K562 (cell line): ENCODE measurements at regions not wholly inside any gene's neighbourhood (a gene's known extent, or its start where the extent isn't known, plus 50 kb on each side); places are given as distances from the start of the nearest gene placed in this dataset.

Experiments used
- ATAC-seq: fragments of 200-7000 bp; cut with Tn5 transposase; 3 replicates; pipeline ENCODE4 v1.9.1; 2020; ENCODE audit warnings: moderate library complexity
- BruUV-seq: library from RNA; stranded (reverse); fragments of 400-500 nt; replicated peaks from 2 replicates; lab custom pipeline; 2021; lab: Mats Ljungman, UMichigan
- CTCF ChIA-PET: fragments of 300-600 bp; formaldehyde crosslinking; extraction: SDS; loops from one replicate; lab custom pipeline; 2021; ENCODE audit warnings: low intra/inter-chr PET ratio; lab: Yijun Ruan, JAX
- POLR2A ChIA-PET: fragments of 300-600, 350-650 bp; sonication (Branson Sonifier 250); formaldehyde crosslinking; extraction: SDS; loops from one replicate; lab custom pipeline; 2021; ENCODE audit warnings: antibody characterized with exemption, inconsistent platforms; lab: Yijun Ruan, JAX
- DNase-seq, 4 experiments: peaks; one replicate each; pipeline versions ENCODE4 v3.0.0 to v3.0.0-alpha.2; 2011 to 2018; ENCODE audit warnings: low spot score in 3 of 4, mixed read lengths in 3 of 4; ENCODE audit errors: extremely low read depth in 1 of 4
- FAIRE-seq: peaks from 2 replicates; lab custom pipeline; 2011; peaks lifted over from hg19 to GRCh38; lab: Jason Lieb, UNC
- H2AFZ ChIP-seq: 2 replicates; pipeline ENCODE4 v1.6.0; 2011; ENCODE audit warnings: low read depth, low read length, control low read depth, inconsistent platforms
- H3K27ac ChIP-seq: fragments of 200-600 bp; 3 replicates; pipeline ENCODE4 v1.8.0; 2011; ENCODE audit warnings: low read depth, mild to moderate bottlenecking, control low read depth, inconsistent platforms, low read length, moderate library complexity, mixed read lengths; ENCODE audit errors: extremely low read depth
- H3K27me3 ChIP-seq, 2 experiments: fragments of 300-600 bp in 1 of 2; 2 replicates in 1 of 2; 3 replicates in 1 of 2; pipeline versions ENCODE4 v1.6.0 to v1.8.0; 2011; ENCODE audit warnings: inconsistent platforms in 2 of 2, low read length in 2 of 2, mild to moderate bottlenecking in 1 of 2, mixed read lengths in 1 of 2, moderate library complexity in 1 of 2; ENCODE audit not compliant: control insufficient read depth in 2 of 2, insufficient read depth in 2 of 2
- H3K36me3 ChIP-seq: fragments of 300-600 bp; 3 replicates; pipeline ENCODE4 v1.8.0; 2011; ENCODE audit warnings: mild to moderate bottlenecking, low read length, inconsistent platforms; ENCODE audit not compliant: control insufficient read depth, insufficient read depth
- H3K4me1 ChIP-seq, 2 experiments: fragments of 200-600 bp in 1 of 2; replicated peaks in 1 of 2; 2 replicates in 1 of 2; 3 replicates in 1 of 2; pipeline versions ENCODE4 v1.5.1 to v1.8.0; 2011; ENCODE audit warnings: inconsistent platforms in 2 of 2, low read length in 2 of 2, mild to moderate bottlenecking in 1 of 2, mixed read lengths in 1 of 2, moderate library complexity in 1 of 2; ENCODE audit not compliant: control insufficient read depth in 2 of 2, insufficient read depth in 2 of 2
- H3K4me2 ChIP-seq: 2 replicates; pipeline ENCODE4 v1.6.1; 2011; ENCODE audit warnings: low read length, control low read depth, inconsistent platforms, mixed read lengths; ENCODE audit not compliant: insufficient read depth
- H3K4me3 ChIP-seq: fragments of 200-600 bp; sonication (generic), shearing (Covaris generic); 2 replicates; pipeline ENCODE4 v1.5.1; 2016; ENCODE audit warnings: control low read depth, inconsistent platforms
- H3K79me2 ChIP-seq: fragments of 200-600 bp; 3 replicates; pipeline ENCODE4 v1.8.0; 2011; ENCODE audit warnings: low read length, inconsistent platforms; ENCODE audit not compliant: control insufficient read depth, insufficient read depth
- H3K9ac ChIP-seq, 2 experiments: 2 replicates each; pipeline versions ENCODE4 v1.6.0 to v1.6.1; 2011; ENCODE audit warnings: low read depth in 2 of 2, low read length in 2 of 2, control low read depth in 1 of 2, inconsistent platforms in 1 of 2, mild to moderate bottlenecking in 1 of 2, mixed read lengths in 1 of 2; ENCODE audit not compliant: insufficient read depth in 1 of 2
- H3K9me1 ChIP-seq: one replicate; pipeline ENCODE4 v1.6.0; 2011; ENCODE audit warnings: inconsistent platforms, mild to moderate bottlenecking, low read length, moderate library complexity; ENCODE audit not compliant: control insufficient read depth, insufficient read depth
- H3K9me3 ChIP-seq: replicated peaks from 2 replicates; pipeline ENCODE4 v1.5.1; 2011; ENCODE audit warnings: low read depth, low read length, inconsistent platforms; ENCODE audit not compliant: control insufficient read depth, insufficient read depth
- H4K20me1 ChIP-seq: replicated peaks from 2 replicates; pipeline ENCODE4 v1.6.1; 2011; ENCODE audit warnings: low read length, inconsistent platforms, mixed read lengths; ENCODE audit not compliant: control insufficient read depth, insufficient read depth
- ESRRB ChIP-seq: fragments of 250-450 bp; sonication (Bioruptor Pico); IDR thresholded peaks from 2 replicates; pipeline ENCODE4 v1.5.0; 2020; ENCODE audit warnings: mild to moderate bottlenecking, moderate library complexity, borderline replicate concordance
- GATA2 ChIP-seq: sonication (generic); formaldehyde crosslinking; IDR thresholded peaks from 2 replicates; pipeline ENCODE4 v1.4.0; 2020; ENCODE audit warnings: mild to moderate bottlenecking, missing genetic modification reagents
- HMG20A ChIP-seq: fragments of 450-650 bp; formaldehyde crosslinking; conservative IDR thresholded peaks from 2 replicates; pipeline ENCODE4 v1.4.0; 2020; ENCODE audit warnings: mild to moderate bottlenecking, mixed read lengths
- NCOA4 ChIP-seq: fragments of 450-650 bp; IDR thresholded peaks from 2 replicates; pipeline ENCODE4 v1.6.1; 2018; ENCODE audit warnings: mild to moderate bottlenecking; ENCODE audit not compliant: partially characterized antibody
- OTX1 ChIP-seq: fragments of 450-650 bp; formaldehyde crosslinking; IDR thresholded peaks from 2 replicates; pipeline ENCODE4 v1.4.0; 2022; ENCODE audit warnings: mild to moderate bottlenecking
- PYGO2 ChIP-seq: fragments of 450-650 bp; IDR thresholded peaks from 2 replicates; pipeline ENCODE4 v1.6.1; 2016; ENCODE audit warnings: mild to moderate bottlenecking, missing genetic modification characterization, moderate library complexity, missing compliant biosample characterization
- ZC3H4 ChIP-seq: sonication (generic); formaldehyde crosslinking; IDR thresholded peaks from 2 replicates; pipeline ENCODE4 v1.9.0; 2021; ENCODE audit warnings: missing genetic modification reagents, borderline replicate concordance
- ZKSCAN8 ChIP-seq: fragments of 200-800 bp; sonication (Bioruptor generic); IDR thresholded peaks from 2 replicates; pipeline ENCODE4 v1.6.1; 2016; ENCODE audit warnings: missing genetic modification characterization, missing compliant biosample characterization
- ZNF561 ChIP-seq: fragments of 450-650 bp; formaldehyde crosslinking; conservative IDR thresholded peaks from 2 replicates; pipeline ENCODE4 v1.4.0; 2020; ENCODE audit warnings: mild to moderate bottlenecking, moderate library complexity
- ZNF57 ChIP-seq: fragments of 450-650 bp; formaldehyde crosslinking; IDR thresholded peaks from 2 replicates; pipeline ENCODE4 v1.4.0; 2020; ENCODE audit warnings: mild to moderate bottlenecking, moderate library complexity
- WGBS: fragments of 100-300 bp; shearing (Covaris generic); methylation state at CpG from one replicate; pipeline ENCODE4 v1.1.6; 2016; ENCODE audit warnings: low coverage, mixed read lengths; ENCODE audit not compliant: insufficient coverage; ENCODE audit errors: missing lambda C conversion rate; 5-methylcytosine and 5-hydroxymethylcytosine counted together
- in situ Hi-C: fragments of 300-500 bp; cut with MboI; formaldehyde crosslinking; loops from 4 replicates; pipeline ENCODE4 v1.15.0; 2018; ENCODE audit warnings: inconsistent platforms, mixed read lengths
- intact Hi-C: fragments of 100-400 bp; cut with micrococcal nuclease; formaldehyde crosslinking; loops from 2 replicates; pipeline ENCODE4 v1.14.2; 2022
- TF ChIP-seq, protein P1 (sequence below): fragments of 250-450 bp; sonication (Bioruptor Pico); IDR thresholded peaks from 2 replicates; pipeline ENCODE4 v1.4.0; 2020; ENCODE audit warnings: mild to moderate bottlenecking
- TF ChIP-seq, protein P2 (sequence below), 3 experiments: fragments of 200-800 bp in 1 of 3; sonication (Bioruptor generic) in 1 of 3; sonication (generic) in 1 of 3; formaldehyde crosslinking in 1 of 3; IDR thresholded peaks; 2 replicates each; pipeline versions ENCODE4 v1.6.1 to v1.8.0; 2016 to 2022; ENCODE audit warnings: mild to moderate bottlenecking in 2 of 3, missing compliant biosample characterization in 2 of 3, missing genetic modification characterization in 2 of 3, missing genetic modification reagents in 1 of 3
- TF ChIP-seq, protein P3 (sequence below): fragments of 250-450 bp; sonication (Bioruptor Pico); IDR thresholded peaks from 2 replicates; pipeline ENCODE4 v1.5.0; 2021
- TF ChIP-seq, protein P4 (sequence below): sonication (generic); formaldehyde crosslinking; IDR thresholded peaks from 2 replicates; pipeline ENCODE4 v1.8.1; 2023; ENCODE audit warnings: missing genetic modification reagents, mild to moderate bottlenecking, borderline replicate concordance

DNA sequence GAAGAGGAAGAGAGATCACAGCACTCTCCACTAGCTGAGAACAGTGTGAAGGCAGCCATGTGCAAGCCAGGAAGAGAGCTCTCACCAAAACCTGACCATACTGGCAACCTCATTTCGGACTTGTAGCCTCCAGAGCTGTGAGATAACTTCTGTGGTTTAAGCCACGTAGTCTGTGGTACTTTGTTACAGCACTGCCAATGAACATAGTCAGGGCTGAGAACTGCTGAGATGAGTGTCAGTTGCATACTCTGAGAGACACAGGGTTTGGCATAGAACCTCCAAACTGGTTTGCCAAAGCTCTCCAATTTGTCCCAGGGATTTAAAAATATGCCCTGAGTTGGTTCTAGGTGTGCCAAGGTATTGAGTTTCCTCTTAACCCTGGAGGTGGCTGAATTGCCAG, 218.6 kb downstream of the ATP23 start:
- no TSS peak for BruUV-seq
- intact Hi-C loops = no loop called here
- FAIRE-seq = no peak
- ChIA-PET CTCF (no interaction called here), POLR2A (interaction anchor here (0.6 kb wide), 1 partner anchor 63 kb away, joined by 3 read pairs; no protein-coding TSS in a partner anchor)
- no peaks in the 10 kb centered on the region for H3K9me3 ChIP-seq
- no peak overlapping the region for H3K4me3 ChIP-seq
- H3K27ac ChIP-seq = no peak overlapping the region
- H3K36me3 ChIP-seq = no peaks in the 10 kb centered on the region
- no peak overlapping the region for H3K9ac ChIP-seq
- no peak for ATAC-seq
- H3K27me3 ChIP-seq = no peaks in the 10 kb centered on the region
- no peaks in the 10 kb centered on the region for H3K4me1 ChIP-seq
- H2AFZ ChIP-seq = no peak overlapping the region
- no peaks in the 10 kb centered on the region for H3K79me2 ChIP-seq
- in situ Hi-C loops = no loop called here
- 0% methylated on average over 2 of the region's 2 CpGs for WGBS
- no peaks in the 10 kb centered on the region for H4K20me1 ChIP-seq
- H3K9me1 ChIP-seq = no peaks in the 10 kb centered on the region
- no peak overlapping the region for H3K4me2 ChIP-seq
- no peak for DNase-seq
- no peak for TF ChIP-seq GATA2 (CRISPR knock-in tag)
- no peak for TF ChIP-seq PYGO2 (tag)
- TF ChIP-seq, protein P1, sequence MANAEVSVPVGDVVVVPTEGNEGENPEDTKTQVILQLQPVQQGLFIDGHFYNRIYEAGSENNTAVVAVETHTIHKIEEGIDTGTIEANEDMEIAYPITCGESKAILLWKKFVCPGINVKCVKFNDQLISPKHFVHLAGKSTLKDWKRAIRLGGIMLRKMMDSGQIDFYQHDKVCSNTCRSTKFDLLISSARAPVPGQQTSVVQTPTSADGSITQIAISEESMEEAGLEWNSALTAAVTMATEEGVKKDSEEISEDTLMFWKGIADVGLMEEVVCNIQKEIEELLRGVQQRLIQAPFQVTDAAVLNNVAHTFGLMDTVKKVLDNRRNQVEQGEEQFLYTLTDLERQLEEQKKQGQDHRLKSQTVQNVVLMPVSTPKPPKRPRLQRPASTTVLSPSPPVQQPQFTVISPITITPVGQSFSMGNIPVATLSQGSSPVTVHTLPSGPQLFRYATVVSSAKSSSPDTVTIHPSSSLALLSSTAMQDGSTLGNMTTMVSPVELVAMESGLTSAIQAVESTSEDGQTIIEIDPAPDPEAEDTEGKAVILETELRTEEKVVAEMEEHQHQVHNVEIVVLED (CRISPR knock-in tag) = no peak
- TF ChIP-seq ZNF57 (CRISPR knock-in tag) = no peak
- TF ChIP-seq, protein P2, sequence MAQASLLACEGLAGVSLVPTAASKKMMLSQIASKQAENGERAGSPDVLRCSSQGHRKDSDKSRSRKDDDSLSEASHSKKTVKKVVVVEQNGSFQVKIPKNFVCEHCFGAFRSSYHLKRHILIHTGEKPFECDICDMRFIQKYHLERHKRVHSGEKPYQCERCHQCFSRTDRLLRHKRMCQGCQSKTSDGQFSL (CRISPR knock-in tag; IDR thresholded peaks at IDR 0.05) = no peak
- TF ChIP-seq, protein P2 (tag; IDR thresholded peaks at IDR 0.05) = no peak
- no peak for TF ChIP-seq NCOA4
- no peak for TF ChIP-seq ZC3H4
- TF ChIP-seq ZKSCAN8 (CRISPR knock-in tag) = no peak
- TF ChIP-seq, protein P3, sequence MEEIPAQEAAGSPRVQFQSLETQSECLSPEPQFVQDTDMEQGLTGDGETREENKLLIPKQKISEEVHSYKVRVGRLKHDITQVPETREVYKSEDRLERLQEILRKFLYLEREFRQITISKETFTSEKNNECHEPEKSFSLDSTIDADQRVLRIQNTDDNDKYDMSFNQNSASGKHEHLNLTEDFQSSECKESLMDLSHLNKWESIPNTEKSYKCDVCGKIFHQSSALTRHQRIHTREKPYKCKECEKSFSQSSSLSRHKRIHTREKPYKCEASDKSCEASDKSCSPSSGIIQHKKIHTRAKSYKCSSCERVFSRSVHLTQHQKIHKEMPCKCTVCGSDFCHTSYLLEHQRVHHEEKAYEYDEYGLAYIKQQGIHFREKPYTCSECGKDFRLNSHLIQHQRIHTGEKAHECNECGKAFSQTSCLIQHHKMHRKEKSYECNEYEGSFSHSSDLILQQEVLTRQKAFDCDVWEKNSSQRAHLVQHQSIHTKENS (CRISPR knock-in tag) = no peak
- TF ChIP-seq ESRRB (CRISPR knock-in tag) = no peak
- TF ChIP-seq OTX1 (CRISPR knock-in tag) = no peak
- TF ChIP-seq, protein P4, sequence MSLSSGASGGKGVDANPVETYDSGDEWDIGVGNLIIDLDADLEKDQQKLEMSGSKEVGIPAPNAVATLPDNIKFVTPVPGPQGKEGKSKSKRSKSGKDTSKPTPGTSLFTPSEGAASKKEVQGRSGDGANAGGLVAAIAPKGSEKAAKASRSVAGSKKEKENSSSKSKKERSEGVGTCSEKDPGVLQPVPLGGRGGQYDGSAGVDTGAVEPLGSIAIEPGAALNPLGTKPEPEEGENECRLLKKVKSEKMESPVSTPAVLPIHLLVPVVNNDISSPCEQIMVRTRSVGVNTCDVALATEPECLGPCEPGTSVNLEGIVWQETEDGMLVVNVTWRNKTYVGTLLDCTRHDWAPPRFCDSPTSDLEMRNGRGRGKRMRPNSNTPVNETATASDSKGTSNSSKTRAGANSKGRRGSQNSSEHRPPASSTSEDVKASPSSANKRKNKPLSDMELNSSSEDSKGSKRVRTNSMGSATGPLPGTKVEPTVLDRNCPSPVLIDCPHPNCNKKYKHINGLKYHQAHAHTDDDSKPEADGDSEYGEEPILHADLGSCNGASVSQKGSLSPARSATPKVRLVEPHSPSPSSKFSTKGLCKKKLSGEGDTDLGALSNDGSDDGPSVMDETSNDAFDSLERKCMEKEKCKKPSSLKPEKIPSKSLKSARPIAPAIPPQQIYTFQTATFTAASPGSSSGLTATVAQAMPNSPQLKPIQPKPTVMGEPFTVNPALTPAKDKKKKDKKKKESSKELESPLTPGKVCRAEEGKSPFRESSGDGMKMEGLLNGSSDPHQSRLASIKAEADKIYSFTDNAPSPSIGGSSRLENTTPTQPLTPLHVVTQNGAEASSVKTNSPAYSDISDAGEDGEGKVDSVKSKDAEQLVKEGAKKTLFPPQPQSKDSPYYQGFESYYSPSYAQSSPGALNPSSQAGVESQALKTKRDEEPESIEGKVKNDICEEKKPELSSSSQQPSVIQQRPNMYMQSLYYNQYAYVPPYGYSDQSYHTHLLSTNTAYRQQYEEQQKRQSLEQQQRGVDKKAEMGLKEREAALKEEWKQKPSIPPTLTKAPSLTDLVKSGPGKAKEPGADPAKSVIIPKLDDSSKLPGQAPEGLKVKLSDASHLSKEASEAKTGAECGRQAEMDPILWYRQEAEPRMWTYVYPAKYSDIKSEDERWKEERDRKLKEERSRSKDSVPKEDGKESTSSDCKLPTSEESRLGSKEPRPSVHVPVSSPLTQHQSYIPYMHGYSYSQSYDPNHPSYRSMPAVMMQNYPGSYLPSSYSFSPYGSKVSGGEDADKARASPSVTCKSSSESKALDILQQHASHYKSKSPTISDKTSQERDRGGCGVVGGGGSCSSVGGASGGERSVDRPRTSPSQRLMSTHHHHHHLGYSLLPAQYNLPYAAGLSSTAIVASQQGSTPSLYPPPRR (CRISPR knock-in tag) = no peak
- no peak for TF ChIP-seq ZNF561 (CRISPR knock-in tag)
- no peak for TF ChIP-seq HMG20A (CRISPR knock-in tag)
